ENCODE measurements at regions not wholly inside any gene's neighbourhood (a gene's known extent, or its start where the extent isn't known, plus 50 kb on each side); places are given as distances from the start of the nearest gene placed in this dataset.

- no peaks in the 10 kb centered on the region for H3K4me1 ChIP-seq (ENCODE audit: insufficient read depth, low read length)
- CTCF ChIA-PET = interaction anchor here (1.1 kb wide), 1 partner anchor 13 kb away, joined by 3 read pairs; no protein-coding TSS in a partner anchor
- H3K36me3 ChIP-seq (ENCODE audit: insufficient read depth, low read length) = no peaks in the 10 kb centered on the region
- H3K27ac ChIP-seq (ENCODE audit: low read depth in 1 of 2, low read length in 2 of 2) = no peak overlapping the region
- intact Hi-C loops (cut with DNase I, micrococcal nuclease) = no loop called here
- Mint-ChIP-seq H3K4me1 (ENCODE audit: low read depth) (no peaks in the 10 kb centered on the region), H3K4me3 (no peak overlapping the region), H3K27ac (no peak overlapping the region), H3K9me3 (no peaks in the 10 kb centered on the region), H3K27me3 (peaks cover 22% of the 10 kb centered on the region), H3K36me3 (ENCODE audit: low read depth) (no peaks in the 10 kb centered on the region)
- no peaks in the 10 kb centered on the region for H3K9me3 ChIP-seq (ENCODE audit: control insufficient read depth in 1 of 2, insufficient read depth in 1 of 2, low read length in 2 of 2)
- POLR2A ChIA-PET = interaction anchor here (0.7 kb wide), 1 partner anchor 458 kb away, joined by 3 read pairs; no protein-coding TSS in a partner anchor
- H3K4me3 ChIP-seq (ENCODE audit: low read length) = no peak overlapping the region
- no peak for ATAC-seq (ENCODE audit: poor library complexity)
- TF ChIP-seq, protein P1, sequence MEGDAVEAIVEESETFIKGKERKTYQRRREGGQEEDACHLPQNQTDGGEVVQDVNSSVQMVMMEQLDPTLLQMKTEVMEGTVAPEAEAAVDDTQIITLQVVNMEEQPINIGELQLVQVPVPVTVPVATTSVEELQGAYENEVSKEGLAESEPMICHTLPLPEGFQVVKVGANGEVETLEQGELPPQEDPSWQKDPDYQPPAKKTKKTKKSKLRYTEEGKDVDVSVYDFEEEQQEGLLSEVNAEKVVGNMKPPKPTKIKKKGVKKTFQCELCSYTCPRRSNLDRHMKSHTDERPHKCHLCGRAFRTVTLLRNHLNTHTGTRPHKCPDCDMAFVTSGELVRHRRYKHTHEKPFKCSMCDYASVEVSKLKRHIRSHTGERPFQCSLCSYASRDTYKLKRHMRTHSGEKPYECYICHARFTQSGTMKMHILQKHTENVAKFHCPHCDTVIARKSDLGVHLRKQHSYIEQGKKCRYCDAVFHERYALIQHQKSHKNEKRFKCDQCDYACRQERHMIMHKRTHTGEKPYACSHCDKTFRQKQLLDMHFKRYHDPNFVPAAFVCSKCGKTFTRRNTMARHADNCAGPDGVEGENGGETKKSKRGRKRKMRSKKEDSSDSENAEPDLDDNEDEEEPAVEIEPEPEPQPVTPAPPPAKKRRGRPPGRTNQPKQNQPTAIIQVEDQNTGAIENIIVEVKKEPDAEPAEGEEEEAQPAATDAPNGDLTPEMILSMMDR (IDR thresholded peaks at IDR 0.05) = no peak
- H3K27me3 ChIP-seq (ENCODE audit: control insufficient read depth in 1 of 2, insufficient read depth in 2 of 2, low read length in 2 of 2) = peaks cover 2 to 7% of the 10 kb centered on the region in 2 experiments
- no peak for DNase-seq
These were observed 151.4 kb upstream of the RGS6 start for GRCh38 chr14:71780822-71781221.

GRCh38 chr14:71783088-71783487 lies 149.1 kb upstream of the RGS6 start:
- no peak overlapping the region for H3K27ac Mint-ChIP-seq
- ATAC-seq (ENCODE audit: poor library complexity) (no peak), DNase-seq (no peak)
- ChIA-PET CTCF (no interaction called here), POLR2A (no interaction called here)
- no peak overlapping the region for H3K4me3 ChIP-seq (ENCODE audit: low read length)
- no peaks in the 10 kb centered on the region for H3K36me3 Mint-ChIP-seq (ENCODE audit: low read depth)
- no peaks in the 10 kb centered on the region for H3K9me3 ChIP-seq (ENCODE audit: control insufficient read depth in 1 of 2, insufficient read depth in 1 of 2, low read length in 2 of 2)
- intact Hi-C loops (cut with DNase I, micrococcal nuclease) = no loop called here
- no peaks in the 10 kb centered on the region for H3K9me3 Mint-ChIP-seq
- H3K4me1 ChIP-seq (ENCODE audit: insufficient read depth, low read length) = no peaks in the 10 kb centered on the region
- H3K27ac ChIP-seq (ENCODE audit: low read depth in 1 of 2, low read length in 2 of 2) = no peak overlapping the region
- no peak overlapping the region for H3K4me3 Mint-ChIP-seq
- H3K27me3 Mint-ChIP-seq = peaks cover 11% of the 10 kb centered on the region
- H3K4me1 Mint-ChIP-seq (ENCODE audit: low read depth) = no peaks in the 10 kb centered on the region
- TF ChIP-seq, protein P1 (IDR thresholded peaks at IDR 0.05) = no peak
- no peaks in the 10 kb centered on the region for H3K36me3 ChIP-seq (ENCODE audit: insufficient read depth, low read length)
- no peaks in the 10 kb centered on the region for H3K27me3 ChIP-seq (ENCODE audit: control insufficient read depth in 1 of 2, insufficient read depth in 2 of 2, low read length in 2 of 2)

DNA sequence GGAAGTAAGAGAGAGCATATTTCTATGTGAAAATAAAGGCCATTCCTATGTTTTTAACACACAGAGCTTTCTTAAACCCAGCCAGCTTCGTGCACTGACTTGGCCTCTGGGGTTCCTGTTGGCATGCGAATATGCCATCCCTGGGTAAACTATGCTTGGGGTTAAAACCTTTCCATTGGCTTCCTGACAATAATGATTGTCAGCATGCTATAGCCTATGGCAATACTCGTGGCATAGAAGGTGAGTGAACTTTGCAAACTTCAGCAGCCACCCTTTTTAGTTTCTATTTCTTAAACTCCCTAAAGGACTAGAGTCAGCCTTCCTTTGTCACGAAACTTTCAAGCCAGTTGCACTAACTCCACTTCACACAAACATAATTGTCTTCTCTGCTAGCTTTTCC lies 148.4 kb upstream of the RGS6 start:
- TF ChIP-seq, protein P1 (IDR thresholded peaks at IDR 0.05) = no peak
- ATAC-seq (ENCODE audit: poor library complexity) (no peak), DNase-seq (no peak)
- H3K4me1 Mint-ChIP-seq (ENCODE audit: low read depth) = no peaks in the 10 kb centered on the region
- no peaks in the 10 kb centered on the region for H3K4me1 ChIP-seq (ENCODE audit: insufficient read depth, low read length)
- H3K36me3 ChIP-seq (ENCODE audit: insufficient read depth, low read length) = no peaks in the 10 kb centered on the region
- H3K4me3 Mint-ChIP-seq = no peak overlapping the region
- intact Hi-C loops (cut with DNase I, micrococcal nuclease) = no loop called here
- H3K4me3 ChIP-seq (ENCODE audit: low read length) = no peak overlapping the region
- peaks cover 11% of the 10 kb centered on the region for H3K27me3 Mint-ChIP-seq
- H3K27ac ChIP-seq (ENCODE audit: low read depth in 1 of 2, low read length in 2 of 2) = no peak overlapping the region
- POLR2A ChIA-PET = no interaction called here
- H3K9me3 ChIP-seq (ENCODE audit: control insufficient read depth in 1 of 2, insufficient read depth in 1 of 2, low read length in 2 of 2) = no peaks in the 10 kb centered on the region
- no peaks in the 10 kb centered on the region for H3K36me3 Mint-ChIP-seq (ENCODE audit: low read depth)
- CTCF ChIA-PET = no interaction called here
- H3K9me3 Mint-ChIP-seq = no peaks in the 10 kb centered on the region
- no peak overlapping the region for H3K27ac Mint-ChIP-seq
- no peaks in the 10 kb centered on the region for H3K27me3 ChIP-seq (ENCODE audit: control insufficient read depth in 1 of 2, insufficient read depth in 2 of 2, low read length in 2 of 2)
